Right atrium auricular region (tissue), 2 donors: ENCODE measurements at regions not wholly inside any gene's neighbourhood (a gene's known extent, or its start where the extent isn't known, plus 50 kb on each side); places are given as distances from the start of the nearest gene placed in this dataset.

ENCODE experiments used
- DNase-seq: peaks from one replicate; pipeline ENCODE4 v3.0.0-alpha.2; 2019; ENCODE audit warnings: low spot score
- H3K27ac ChIP-seq, 2 donors: fragments of 200-600 bp; sonication (generic); 1 replicate in 1 of 2; 2 replicates in 1 of 2; pipeline ENCODE4 v1.5.1; 2016 to 2019
- H3K27me3 ChIP-seq, 2 donors: fragments of 200-600 bp; sonication (generic); one replicate each; pipeline versions ENCODE4 v1.5.1 to v1.6.0; 2017 to 2019
- H3K36me3 ChIP-seq: fragments of 200-600 bp; sonication (generic); one replicate; pipeline ENCODE4 v1.5.1; 2016
- H3K4me1 ChIP-seq, 2 donors: fragments of 200-600 bp; sonication (generic); one replicate each; pipeline versions ENCODE4 v1.5.1 to v1.6.0; 2017 to 2019
- H3K4me3 ChIP-seq, 2 donors: fragments of 200-600 bp; sonication (generic); 1 replicate in 1 of 2; 2 replicates in 1 of 2; pipeline ENCODE4 v1.5.1; 2017 to 2019; ENCODE audit warnings: mild to moderate bottlenecking in 1 of 2, moderate library complexity in 1 of 2
- H3K9me3 ChIP-seq, 2 donors: fragments of 200-600 bp; sonication (generic); one replicate each; pipeline ENCODE4 v1.5.1; 2019
- CTCF ChIP-seq, 2 donors: fragments of 200-600 bp; sonication (generic); IDR thresholded peaks; one replicate each; pipeline ENCODE4 v1.5.1; 2019; ENCODE audit warnings: antibody characterized with exemption in 2 of 2

- Histone ChIP-seq H3K36me3 (no peaks in the 10 kb centered on the region), H3K27ac (no peak overlapping the region), H3K4me3 (no peak overlapping the region), H3K9me3 (no peaks in the 10 kb centered on the region), H3K27me3 (no peaks in the 10 kb centered on the region), H3K4me1 (no peaks in the 10 kb centered on the region)
- DNase-seq = no peak
- TF ChIP-seq CTCF (IDR thresholded peaks at IDR 0.05) = no peak
These were observed 326.0 kb upstream of the RSPO3 start for GRCh38 chr6:126792340-126793085.

- Histone ChIP-seq H3K4me3 (no peak overlapping the region), H3K4me1 (no peaks in the 10 kb centered on the region), H3K27me3 (no peaks in the 10 kb centered on the region), H3K36me3 (no peaks in the 10 kb centered on the region), H3K9me3 (no peaks in the 10 kb centered on the region), H3K27ac (no peak overlapping the region)
- TF ChIP-seq CTCF (IDR thresholded peaks at IDR 0.05) = no peak
- no peak for DNase-seq
These were observed 323.3 kb upstream of the RSPO3 start for GRCh38 chr6:126795161-126795560.

GRCh38 chr6:126797981-126798380 lies 320.5 kb upstream of the RSPO3 start:
- Histone ChIP-seq H3K4me1 (no peaks in the 10 kb centered on the region), H3K27me3 (no peaks in the 10 kb centered on the region), H3K4me3 (no peak overlapping the region), H3K27ac (no peak overlapping the region), H3K36me3 (no peaks in the 10 kb centered on the region), H3K9me3 (no peaks in the 10 kb centered on the region)
- TF ChIP-seq CTCF (IDR thresholded peaks at IDR 0.05) = no peak
- no peak for DNase-seq

GRCh38 chr6:126803769-126804168 lies 314.7 kb upstream of the RSPO3 start:
- no peak overlapping the region for H3K4me3 ChIP-seq
- no peak for DNase-seq
- no peaks in the 10 kb centered on the region for H3K36me3 ChIP-seq
- TF ChIP-seq CTCF (IDR thresholded peaks at IDR 0.05) = no peak
- no peaks in the 10 kb centered on the region for H3K9me3 ChIP-seq
- no peaks in the 10 kb centered on the region for H3K27me3 ChIP-seq
- H3K4me1 ChIP-seq = peaks cover 0 to 4% of the 10 kb centered on the region in 2 donors
- no peak overlapping the region for H3K27ac ChIP-seq

- Histone ChIP-seq H3K36me3 (no peaks in the 10 kb centered on the region), H3K4me1 (peaks cover 0 to 4% of the 10 kb centered on the region in 2 donors), H3K27ac (no peak overlapping the region), H3K4me3 (no peak overlapping the region), H3K9me3 (no peaks in the 10 kb centered on the region), H3K27me3 (no peaks in the 10 kb centered on the region)
- TF ChIP-seq CTCF (IDR thresholded peaks at IDR 0.05) = peak; percentile 44 to 77
- no peak for DNase-seq
These were observed 314.0 kb upstream of the RSPO3 start for GRCh38 chr6:126804332-126805064.
